GM18519 (cell line): ENCODE measurements at regions not wholly inside any gene's neighbourhood (a gene's known extent, or its start where the extent isn't known, plus 50 kb on each side); places are given as distances from the start of the nearest gene placed in this dataset.

ENCODE experiments used
- ATAC-seq: cut with Tn5 transposase; IDR thresholded peaks from one replicate; pipeline ENCODE4 v1.9.1; 2021; ENCODE audit warnings: mild to moderate bottlenecking, moderate library complexity; ENCODE audit not compliant: unreplicated experiment, low FRiP score

DNA sequence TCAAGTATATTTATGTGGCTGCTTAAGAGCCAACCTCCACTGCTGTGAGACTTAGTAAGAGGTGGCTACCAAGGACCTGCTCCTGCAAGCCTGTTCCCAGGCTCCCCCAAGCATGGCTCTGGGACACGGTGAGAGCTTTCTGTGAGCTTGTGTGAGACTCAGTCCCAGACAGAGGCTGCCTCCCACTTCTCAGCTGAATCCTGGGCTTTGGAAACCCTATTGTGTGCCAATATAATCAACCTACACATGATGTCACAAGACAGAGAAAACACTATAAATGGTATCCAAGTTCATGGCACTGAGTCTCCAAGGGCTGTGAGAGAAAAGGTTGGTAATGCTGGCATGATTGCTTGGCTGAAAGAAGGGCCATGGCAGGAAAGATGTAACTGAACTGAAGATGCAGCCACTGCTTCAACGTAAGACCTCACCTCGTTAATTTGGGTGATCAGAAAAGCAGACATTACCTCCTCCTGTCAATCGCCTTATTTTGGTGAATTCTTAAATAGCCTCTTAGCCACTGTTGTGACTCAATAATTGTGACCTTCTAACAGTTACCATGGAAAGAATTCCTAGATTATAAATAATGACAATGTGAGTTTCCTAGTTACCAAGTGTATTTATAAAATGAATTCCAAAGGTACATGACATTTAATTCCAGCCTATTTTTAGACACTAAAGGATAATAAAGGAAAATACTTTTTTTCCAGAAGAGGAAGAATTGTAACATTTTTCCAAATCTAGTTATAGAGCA is 332.0 kb downstream of the IRS2 start:
- no peak for ATAC-seq

DNA sequence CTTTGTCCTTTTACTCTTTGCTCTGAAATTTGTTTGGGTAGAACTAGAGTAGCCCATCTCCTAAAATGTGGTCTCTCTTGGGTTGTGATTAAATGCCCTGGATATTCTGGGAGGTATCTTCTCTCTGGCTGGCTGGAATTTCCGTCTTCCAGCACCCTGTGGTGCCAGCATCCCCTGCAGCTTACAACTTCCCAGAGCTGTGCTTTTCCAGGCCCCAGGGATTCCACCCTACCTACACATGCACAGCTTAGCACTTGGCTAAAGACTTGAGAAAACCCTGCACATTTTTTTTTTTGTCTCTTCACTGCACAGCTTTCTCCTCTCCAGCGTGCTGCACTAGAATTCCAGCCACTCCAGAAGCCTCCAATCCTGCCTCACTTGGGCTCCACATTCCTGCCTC is 334.7 kb downstream of the IRS2 start:
- no peak for ATAC-seq

DNA sequence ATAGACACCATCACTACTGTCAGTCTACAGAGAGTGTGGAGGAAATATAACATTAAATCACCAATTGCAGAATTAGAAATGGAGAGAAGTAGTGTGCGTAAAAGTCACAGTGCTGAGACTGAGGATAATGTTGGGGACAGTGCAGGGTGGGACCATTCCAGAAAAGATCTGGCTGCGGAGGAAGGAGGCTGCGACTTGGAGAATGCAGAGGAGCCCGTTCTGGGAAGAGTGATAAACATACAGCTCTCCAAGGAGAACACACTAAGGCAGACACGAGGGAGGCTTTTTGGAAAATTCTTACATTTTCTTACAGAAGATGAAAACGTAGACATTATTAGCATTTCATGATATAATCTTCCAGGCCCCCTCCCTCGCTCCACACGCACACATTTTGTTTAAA is 337.8 kb downstream of the IRS2 start:
- ATAC-seq, result no peak

DNA sequence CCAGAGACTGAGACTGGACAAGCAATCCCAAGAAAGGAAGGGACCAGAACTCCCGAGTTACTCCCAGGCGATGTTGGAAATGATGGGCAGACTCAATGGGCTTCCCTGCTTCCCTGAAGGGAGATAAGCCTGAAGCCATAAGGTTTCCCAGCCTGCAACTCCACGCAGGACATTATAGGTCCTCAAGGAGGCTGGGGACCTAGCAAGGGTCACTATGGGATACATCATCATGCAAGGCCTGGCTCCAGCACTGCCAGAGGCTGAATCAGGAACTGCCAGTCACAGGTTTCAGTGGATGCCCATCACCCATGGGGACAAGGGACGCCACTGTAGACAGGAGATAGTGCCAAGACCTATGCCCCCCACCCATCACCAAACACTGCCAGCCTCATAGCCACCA is 338.7 kb downstream of the IRS2 start:
- no peak for ATAC-seq

DNA sequence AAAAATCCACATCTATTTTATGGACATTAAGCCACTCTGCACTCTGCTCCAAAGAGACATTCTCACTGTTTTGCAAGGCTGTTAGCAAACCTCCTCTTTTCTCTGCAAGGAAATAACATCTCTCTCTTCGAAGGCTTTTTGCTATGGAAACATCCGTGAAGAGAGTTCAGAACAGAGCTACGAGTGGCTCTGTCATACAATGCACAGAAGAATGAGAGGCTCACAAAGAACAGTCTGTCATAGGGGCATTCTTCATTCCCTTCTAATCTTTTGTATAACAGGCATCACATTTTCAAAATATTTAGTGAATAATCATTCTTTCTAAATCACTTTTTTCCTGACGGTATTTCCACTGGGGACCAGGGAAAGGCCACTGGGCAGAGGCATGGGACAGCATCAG is 346.1 kb downstream of the IRS2 start:
- no peak for ATAC-seq

DNA sequence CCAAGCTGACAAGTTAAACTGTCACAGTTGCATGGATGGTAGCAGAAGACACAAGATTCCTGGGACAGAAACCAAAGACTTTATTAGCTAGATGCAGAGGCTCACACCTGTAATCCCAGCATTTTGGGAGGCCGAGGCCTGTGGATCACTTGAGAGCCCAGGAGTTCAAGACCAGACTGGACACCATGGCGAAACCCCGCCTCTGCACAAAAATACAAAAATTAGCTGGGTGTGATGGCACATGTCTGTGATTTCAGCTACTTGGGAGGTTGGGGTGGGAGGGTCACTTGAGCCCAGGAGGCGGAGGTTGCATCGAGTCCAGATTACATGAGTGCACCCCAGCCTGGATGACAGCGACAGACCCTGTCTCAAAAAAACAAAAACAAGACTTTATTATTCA is 346.6 kb downstream of the IRS2 start:
- no peak for ATAC-seq

DNA sequence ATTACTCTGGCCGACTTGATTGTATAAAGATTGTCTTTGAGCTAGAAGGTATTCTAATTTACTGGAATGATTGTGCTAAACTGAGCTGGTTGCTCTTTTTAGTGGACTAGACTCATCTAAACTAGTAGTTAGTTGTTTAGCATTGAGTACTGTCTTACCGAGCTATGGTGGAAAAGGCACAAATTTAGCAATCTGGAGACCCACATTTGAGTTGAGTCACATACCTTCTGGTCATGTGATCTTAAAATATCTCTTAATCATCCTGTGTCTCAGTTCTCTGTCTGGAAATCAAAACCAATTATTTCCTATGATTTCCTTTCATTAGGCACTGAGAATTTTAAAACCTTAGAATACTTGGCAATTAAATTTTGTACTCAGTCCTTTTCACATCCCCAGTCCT is 349.5 kb downstream of the IRS2 start:
- no peak for ATAC-seq

DNA sequence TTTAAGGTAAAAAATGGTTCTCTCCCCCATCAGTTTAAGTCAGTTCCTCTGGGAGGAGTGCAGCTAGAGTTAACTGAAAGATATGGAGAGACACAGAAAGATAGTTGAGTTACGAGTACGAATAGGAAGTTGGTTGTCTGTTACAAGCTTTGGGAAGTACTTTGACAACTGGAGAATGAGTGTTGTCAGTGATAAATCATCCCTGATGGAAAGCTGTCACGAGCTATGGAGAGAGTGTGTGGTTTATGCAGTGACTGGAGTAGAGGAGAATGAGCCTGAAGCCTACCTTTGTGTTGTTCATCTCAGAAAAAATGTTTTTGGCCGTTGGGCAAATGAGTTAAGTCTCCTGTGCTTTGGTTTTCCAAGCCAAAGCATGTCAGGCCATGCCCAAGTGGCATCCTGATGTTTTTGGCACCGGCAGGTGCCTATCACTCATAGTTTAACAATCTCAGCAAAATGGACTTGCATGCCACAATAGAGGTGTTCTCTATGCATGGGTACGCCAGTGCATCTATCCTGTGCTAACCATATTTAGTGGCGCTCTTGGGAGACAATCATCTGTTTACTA is 350.2 kb downstream of the IRS2 start:
- ATAC-seq, result no peak

DNA sequence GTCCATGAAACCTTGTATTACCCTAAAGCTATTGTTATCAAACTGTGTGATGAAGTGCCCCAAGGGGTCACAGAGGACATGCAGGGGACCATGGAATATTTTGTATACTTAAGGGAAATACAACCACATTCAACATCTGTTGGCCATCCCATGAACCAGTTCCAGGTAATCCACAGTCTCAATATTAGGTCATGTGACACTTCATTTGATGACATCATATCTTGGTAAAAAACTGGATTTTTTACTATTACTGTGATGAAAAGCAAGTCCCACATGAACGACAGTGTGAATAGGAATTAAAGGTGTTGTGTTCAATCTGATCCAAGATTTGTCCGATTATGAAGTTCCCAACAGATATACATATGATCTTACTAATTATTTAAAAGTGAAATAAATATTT is 355.2 kb downstream of the IRS2 start:
- ATAC-seq, result no peak

DNA sequence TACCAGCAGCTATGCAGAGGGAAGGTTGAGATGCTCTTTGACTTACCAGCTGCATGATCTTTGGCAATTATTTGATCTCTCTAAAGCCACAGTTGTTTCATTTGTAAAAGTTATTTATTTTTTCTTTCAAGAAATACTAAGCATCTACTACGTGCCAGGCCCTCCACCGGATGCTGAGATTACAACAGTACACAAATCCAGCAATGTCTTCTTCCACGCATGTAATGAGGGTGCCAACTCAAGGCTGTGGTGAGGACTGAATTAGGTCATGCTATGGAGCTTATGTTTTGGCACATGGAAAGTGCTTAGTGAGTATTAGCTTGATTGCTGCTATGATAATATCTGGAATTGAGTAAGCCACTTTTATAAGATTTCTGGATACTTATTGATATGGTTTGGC is 358.2 kb downstream of the IRS2 start:
- no peak for ATAC-seq

DNA sequence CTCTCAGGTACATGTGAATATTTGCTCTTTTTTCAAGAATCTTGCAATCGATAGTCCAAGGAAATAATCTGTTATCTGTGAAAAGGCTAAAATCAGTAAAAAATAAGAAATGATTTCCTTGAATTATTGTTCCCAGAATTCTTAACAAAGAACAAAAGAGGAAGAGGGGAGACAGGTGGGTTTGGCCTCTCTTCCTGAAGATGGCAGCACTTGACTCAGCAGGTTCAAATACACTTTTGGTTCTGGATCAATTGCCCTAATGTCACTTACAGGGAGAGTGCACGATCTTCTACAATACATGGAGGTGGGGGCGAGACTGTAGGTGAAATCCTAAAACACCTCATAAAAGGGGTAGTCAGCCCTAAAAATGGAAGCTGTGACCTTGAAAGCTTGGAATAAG is 358.7 kb downstream of the IRS2 start:
- no peak for ATAC-seq

DNA sequence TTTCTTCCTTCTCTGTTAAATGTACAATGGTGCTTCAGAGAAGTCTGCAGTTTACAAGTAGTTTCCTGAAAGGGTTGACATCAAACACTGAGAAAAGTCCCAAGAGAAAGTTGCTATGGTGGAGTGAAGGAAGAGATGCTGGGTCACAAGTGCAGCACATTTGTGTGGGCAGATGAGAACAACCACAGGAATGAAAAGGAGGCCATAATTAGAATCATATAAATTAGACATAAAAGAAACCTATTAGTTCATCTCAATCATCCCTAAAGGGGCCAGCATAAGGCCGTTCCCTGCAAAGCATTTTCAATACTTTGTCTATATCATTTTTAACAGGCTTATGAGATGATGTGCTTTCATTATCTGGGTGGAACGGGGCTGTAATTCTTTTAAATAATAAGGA is 359.2 kb downstream of the IRS2 start:
- ATAC-seq, result no peak

DNA sequence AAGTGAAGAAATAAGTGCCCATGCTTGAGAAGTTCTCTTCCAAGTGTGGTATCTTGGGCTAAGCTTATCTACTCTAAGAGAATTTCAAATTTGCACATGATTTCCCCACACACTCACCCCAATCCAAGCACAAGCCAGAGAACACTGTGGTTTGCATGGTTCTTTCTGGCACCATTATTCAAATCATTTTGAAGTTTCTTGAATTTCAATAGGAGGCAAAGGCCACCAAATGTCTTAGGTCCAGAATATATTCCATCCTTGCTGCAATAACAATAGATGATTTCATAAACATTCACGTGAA is 359.7 kb downstream of the IRS2 start:
- ATAC-seq, result no peak

DNA sequence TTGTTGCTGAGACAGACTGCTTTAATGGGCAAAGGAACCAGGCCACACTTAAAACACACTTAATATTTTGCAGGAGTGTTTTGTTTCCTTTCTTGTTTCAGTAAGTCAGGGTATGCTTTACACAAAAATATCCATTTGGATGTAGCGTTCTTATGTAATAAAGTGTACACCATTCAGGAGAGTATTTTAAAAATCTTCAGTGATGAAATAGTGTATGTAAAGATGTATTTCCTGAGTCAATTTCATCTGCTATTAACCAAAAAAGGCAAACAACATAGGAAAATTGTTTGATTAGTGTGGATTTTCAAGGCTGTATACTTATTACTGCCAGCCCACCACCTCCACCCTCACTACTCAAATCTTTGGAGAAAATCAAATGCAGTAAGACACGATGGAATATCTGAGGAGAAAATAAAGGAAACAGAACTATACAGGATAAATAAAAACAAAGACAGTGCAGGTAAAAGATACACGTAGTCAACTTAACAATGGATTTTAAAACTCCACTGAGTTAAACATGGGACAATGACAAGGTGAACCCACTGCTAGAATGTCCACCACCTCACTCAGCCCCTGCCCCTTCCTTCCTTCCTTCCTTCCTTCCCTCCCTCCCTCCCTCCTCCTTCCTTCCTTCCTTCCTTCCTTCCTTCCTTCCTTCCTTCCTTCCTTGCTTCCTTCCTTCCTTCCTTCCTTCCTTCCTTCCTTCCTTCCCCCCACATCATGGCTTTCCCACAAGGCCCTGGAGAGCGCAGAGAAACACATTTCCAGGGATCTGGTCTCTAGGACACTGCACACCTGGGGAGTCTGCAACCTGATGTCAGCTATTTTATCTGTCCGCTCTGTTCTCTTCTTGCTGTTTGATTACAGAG is 360.3 kb downstream of the IRS2 start:
- ATAC-seq, result no peak

DNA sequence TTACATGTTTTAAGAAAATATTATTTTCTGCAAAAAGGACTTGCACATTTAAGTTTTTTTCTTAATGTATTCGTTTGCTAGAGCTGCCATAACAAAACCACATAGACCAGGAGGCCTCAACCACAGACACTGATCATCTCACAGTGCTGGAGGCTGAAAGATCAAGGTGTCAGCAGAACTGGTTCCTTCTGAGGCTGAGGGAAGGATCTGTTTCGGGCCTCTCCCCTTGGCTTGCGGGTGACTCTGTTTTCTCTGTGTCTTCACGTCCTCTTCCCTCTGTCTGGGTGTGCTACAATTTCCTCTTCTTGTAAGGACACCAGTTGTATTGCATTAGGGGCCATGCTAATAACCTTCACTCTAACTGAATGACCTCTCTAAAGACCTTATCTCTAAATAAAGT is 364.2 kb downstream of the IRS2 start:
- no peak for ATAC-seq

DNA sequence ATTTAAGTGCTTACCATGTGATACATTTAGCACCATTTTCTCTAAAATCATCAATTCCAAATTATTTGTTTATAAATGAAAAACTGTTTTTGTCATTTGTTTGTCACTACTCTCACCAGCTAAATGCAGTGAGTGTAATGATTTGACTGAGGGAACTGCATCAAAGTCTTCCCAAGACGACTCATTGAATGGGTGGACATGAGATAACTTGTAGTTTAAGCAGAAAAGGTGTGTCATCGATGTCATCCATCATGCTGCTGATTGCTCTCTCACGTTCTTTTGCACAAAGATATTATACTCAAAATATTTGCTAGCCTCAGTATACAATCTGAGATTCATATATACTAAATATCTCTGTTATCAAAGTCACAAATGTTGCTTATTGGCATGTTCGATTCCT is 366.5 kb downstream of the IRS2 start:
- ATAC-seq, result no peak

DNA sequence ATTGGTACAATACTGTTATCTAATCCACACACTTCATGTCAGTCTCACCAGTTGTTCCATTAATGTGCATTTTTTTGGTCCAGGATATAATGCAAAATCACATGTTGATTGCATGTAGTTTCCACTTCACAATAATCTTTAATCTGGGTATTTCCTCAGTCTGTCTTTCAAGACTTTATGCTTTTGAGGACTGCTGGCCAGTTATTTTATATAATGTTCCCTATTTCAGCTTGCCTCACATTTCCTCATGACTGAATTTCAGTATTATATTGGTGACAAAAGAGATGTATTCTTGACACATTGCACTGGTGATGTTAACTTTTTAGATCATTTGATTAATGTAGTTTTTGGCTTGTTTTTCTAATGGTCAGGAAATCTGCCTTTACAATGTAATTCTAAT is 368.3 kb downstream of the IRS2 start:
- no peak for ATAC-seq

DNA sequence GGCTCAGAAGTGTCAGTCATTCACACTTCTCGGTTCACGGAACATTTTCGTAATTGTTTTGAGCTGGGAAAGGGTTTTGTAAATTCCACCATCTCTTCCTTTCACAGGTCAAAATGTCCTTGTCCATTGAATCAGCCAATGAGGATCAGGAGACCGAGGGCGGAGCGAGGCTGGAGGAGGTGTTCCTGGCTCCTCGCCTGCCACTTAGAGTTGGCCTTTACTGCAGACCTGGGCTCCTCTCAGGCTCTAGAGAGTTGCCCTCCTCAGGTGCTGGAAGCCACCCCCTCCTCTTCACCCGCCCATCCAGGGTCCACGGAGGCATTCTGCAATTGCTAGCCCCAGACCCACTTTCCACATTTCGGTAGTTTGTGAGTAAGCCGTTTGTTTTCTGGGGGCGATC is 370.4 kb downstream of the IRS2 start:
- no peak for ATAC-seq

DNA sequence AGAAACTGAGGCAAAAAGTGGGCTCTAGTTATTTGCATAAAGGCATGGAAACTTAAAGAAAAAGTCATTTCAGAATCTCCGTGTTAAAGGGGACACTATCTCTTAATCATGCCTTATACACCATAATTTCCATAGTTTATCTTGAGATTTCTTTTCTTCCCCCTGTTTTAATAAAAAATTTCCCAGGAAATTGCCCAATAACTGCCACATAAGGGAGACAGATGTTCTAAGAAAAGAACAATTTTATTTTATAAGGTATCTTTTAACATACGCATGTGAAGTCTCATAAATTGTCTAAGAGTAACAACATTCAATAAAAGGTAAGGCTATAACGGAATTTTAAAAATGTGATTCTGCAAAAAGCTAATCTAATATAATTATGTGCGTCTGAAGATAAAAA is 371.3 kb downstream of the IRS2 start:
- no peak for ATAC-seq

DNA sequence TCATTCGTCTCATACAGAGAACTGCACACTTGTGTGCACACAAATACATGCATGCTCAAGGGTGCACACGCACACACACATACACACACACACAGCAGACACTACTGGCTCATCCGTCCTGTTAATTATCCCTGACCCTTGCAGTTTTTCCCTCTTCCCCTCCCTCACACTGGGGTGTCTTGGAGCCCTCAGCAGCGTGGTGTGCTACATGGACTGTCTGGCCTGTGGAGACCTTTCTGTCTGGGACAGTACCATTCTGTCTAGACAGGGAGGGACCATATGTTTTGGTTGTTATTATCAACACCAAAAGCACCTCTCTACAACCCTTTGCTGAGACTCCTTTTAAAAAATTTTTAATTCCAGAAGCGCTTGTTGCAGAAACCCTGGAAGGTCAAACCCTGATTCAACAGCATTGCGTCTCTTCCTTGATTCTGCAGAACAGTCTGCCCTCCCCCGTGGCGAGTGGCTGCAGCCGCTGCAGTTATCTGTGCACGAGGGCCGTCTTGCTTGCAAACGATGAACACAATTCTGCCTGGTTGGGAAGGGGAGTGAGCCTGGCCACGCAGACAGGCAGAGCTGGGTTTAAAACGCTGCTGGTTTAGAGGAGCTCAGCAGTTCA is 374.0 kb downstream of the IRS2 start:
- ATAC-seq, result no peak

DNA sequence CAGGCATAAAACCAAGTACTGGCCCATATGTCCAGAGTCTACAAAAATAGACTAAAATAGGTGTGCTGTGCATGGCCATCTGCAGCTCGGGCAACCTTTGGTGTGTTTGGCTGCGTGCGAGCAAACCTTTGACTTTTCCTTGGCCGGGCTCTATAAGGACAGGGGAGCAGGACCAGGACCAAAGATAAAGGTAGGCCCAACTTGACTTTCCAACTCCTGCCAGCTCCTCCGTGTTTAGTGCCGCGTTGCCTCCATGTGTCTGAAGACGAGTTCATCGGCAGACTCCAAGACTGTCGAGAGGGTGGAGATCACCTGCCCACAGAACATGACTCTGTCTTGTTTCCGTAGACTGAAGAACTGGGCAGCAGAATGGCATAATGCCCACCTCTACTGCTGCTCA is 375.5 kb downstream of the IRS2 start:
- ATAC-seq, result no peak
